ENCODE measurements at regions not wholly inside any gene's neighbourhood (a gene's known extent, or its start where the extent isn't known, plus 50 kb on each side); places are given as distances from the start of the nearest gene placed in this dataset.
A peak's percentile ranks its signal among the peaks of the same experiment; 100 is the strongest.
"Not testable (repeated sequence)": the region's sequence is repeated elsewhere in the genome, so short reads cannot be mapped to it uniquely, and the experiment has no call there.

DNA sequence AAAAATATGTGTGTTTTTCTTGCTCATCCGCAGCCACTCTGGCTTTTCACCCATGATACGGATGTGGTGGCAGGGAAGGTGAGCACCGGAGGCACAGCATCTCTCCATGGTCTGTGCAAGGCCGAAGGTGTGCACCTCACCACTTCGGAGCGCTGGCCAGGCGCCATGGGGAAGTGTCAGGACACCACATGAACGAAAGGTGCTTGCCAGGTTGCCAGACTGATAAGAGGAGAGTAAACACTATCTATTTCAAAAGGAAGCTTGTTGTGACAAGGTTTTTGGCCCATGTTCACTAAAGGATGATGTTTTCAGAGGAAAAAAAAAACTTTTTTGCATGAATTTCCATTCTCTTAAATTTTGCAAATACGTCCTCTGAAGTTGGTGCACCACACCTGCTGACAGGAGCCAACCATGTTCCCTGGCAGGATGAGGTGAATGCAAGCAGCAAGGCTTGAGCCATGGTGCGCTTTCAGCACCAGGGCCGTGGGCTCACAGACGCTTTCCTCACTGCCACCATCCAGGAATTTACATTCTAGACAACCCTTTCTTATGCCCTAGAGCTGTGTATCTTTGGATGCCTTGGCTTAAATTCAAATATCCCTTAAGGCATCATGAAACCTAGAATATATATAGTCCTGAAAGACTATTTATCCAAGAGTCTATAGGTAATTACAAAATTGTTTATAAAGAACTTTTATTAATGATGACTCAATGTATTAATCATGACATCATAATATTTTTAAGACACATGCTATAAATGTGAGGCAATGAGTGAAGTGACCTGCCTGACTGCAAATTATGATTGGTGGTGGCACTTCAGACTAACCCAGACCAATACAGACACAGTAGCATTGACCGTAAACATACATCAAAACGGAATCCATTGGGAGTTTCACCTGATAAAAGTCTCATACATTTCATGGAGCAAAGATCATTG, 234.5 kb downstream of the TFAP2A start:
- DNase-seq (ENCODE audit: low read depth) = no peak

DNA sequence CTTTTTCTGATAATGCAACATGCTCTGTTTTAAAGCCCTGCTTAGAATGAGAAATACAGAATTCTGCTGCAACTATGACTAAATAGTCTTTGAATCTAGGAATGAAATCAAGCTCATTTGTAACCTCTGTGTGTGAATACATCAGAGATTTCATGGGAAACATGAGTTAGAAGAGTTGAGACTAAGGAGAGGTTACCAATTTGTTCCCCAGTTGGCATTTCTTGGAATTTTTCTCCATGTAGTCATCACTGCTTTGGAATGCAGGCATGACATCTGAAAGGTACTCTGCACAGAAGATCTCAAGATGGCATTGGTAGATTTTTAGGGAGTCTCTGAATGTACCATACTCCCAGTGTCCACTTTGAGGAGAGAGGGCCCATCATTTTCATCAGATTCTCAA, 237.2 kb downstream of the TFAP2A start:
- DNase-seq (ENCODE audit: low read depth) = no peak

DNA sequence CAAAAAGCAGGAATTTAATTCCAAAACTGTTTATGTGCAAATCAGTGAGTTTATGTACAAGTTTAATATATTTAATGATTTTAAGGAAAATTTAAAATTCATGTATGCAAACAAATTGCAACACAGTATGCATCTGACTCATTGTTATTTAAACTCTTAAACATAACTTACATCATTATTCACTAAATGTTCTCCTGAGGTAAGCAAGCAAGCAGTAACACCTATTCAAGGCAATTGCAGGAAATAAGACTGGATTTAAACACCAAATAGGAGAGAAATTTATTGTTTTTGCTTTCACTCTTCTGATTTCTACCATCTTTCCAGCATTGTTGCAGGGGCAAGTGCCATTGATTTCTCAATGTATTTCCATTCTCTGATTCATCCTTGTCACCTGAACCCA, 239.5 kb downstream of the TFAP2A start:
- DNase-seq (ENCODE audit: low read depth) = no peak

DNA sequence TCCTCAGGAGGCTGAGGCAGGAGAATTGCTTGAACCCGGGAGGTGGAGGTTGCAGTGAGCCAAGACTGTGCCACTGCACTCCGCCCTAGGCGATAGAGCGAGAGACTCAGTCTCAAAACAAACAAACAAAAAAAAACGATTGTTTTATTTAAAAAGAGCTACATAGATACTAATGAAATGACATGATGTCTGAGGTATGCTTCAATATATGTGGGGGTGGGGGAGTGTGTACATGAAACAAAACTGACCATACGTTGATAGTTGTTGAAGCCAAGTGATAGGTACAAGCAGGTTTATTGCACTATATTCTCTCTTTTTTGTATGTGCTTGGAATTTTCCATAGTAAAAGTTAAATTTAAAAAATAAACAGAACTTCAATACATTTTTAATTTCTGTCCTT, 240.1 kb downstream of the TFAP2A start:
- DNase-seq (ENCODE audit: low read depth) = no peak

DNA sequence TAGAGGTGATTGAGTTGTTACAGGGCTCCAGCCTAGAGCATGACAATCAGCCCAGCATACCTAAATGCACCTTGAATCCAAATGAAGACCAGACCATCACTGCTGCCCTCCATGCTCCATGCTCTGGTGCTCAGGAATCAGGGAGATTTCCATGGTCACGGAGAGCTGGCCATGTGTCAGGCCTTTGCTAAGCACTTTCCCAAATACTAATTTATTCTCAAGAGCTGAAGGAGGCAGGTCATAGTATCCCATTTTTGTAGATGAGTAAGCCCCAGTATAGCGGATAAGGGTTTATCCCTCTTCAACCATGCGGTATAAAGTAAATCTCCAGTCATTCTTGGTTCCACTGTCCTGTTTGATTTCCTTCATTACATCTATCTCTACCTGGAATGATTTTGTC, 240.8 kb downstream of the TFAP2A start:
- no peak for DNase-seq (ENCODE audit: low read depth)

DNA sequence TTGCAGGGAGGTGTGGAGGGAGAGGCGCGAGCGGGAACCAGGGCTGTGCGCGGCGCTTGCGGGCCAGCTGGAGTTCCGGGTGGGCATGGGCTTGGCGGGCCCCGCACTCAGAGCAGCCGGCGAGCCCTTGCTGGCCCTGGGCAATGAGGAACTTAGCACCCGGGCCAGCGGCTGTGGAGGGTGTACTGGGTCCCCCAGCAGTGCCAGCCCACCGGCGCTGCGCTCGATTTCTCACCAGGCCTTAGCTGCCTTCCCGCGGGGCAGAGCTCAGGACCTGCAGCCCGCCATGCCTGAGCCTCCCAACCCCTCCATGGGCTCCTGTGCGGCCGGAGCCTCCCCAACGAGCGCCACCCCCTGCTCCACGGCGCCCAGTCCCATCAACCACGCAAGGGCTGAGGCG, 243.2 kb downstream of the TFAP2A start:
- DNase-seq (ENCODE audit: low read depth) = not testable (repeated sequence)

DNA sequence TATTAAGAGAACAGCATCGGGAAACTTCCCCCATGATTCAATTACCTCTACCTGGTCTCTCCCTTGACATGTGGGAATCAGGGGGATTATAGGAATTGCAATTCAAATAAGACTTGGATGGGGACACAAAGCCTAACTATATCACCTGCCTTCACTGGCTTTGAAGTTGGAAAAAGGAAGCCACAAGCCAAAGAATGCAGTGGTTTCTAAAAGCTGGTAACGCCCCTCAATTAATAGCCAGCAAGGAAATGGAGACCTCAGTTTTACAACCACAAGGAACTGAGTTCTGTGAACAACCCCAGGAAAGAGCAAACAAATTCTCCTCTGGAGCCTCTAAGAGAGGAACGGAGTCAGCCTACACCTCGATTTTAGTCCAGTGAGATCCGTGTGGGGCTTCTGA, 244.1 kb downstream of the TFAP2A start:
- no peak for DNase-seq (ENCODE audit: low read depth)

DNA sequence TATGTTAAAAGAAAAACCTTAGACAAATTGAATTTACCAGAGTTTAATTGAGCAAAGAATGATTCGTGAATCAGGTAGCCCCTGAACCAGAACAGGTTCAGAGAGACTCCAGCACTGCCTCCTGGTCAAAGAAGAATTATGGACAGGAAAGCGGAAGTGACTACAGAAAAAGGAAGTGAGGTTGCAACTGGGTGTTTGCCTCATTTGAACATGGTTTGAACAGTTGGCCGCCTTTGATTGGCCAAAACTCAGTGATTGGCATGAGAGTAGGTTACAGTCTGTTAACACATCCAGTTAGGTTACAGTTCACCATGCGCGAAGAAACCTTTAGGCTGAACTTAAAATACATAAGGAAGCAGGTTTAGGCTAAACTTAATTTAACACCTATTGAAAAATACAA, 248.8 kb downstream of the TFAP2A start:
- DNase-seq (ENCODE audit: low read depth) = no peak

DNA sequence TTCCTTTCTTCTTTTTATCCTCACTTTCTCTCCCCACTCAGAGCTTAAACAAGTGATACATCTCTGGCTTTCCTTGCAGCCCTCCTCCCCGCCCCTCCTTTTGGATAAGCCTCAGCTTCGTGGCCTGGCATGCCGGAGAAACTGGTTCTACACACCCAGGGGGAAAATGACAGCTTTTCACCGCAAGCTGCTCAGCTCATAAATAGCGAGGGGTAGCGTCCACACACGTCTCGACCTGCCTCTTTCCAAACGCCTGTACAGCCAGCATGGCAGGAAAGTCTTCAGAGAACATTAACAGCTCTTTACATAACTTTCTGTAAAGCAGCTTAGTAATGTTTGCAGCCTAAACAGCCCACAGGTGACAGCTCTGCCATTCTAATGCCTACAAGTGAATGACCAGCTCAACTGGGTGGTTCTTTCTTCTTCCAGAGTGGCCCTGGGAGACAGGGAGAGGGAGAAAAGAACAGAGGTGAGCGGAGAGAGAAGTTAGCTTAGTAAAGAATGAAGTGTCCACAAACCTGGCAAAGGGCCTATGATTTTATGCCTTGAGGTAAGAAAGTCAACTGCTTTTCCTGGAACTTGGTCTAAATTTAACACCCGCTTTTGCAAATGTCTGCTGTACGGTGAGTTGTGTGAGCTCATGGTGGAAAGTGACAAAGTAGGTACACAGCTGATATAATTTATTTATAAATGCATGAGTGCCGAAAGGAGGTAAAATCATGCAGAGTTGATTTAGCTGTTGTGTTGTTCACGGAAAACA, 251.5 kb downstream of the TFAP2A start:
- no peak for DNase-seq (ENCODE audit: low read depth)

DNA sequence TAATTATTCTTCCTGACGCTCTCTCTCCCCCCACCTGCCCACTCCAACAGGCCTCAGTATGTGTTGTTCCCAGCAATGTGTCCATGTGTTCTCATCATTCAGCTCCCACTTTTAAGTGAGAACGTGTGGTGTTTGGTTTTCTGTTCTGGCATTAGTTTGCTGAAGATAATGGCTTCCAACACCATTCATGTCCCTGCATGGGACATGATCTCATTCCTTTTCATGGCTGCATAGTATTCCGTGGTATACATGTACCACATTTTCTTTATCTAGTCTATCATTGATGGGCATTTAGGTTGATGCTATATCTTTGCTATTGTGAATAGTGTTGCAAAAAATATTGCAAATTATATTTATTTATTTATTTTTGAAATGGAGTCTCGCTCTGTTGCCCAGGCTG, 258.0 kb downstream of the TFAP2A start:
- no peak for DNase-seq (ENCODE audit: low read depth)

DNA sequence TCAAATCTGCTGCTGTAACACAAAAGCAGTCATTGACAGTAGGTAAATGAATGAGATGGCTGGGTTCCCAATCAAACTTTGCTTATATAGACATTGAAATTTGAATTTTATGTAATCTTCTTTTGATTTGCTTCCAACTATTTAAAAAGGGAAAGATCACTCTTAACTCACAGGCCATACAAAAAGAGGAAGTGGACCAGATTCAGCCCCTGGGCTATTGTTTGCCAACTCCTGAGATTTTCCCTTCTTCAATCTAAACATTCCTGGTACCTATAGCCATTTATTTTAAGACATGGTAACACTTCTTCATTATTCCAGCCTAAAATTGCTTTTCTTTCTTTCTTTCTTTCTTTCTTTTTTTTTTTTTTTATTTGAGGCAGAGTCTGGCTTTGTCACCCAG, 260.6 kb downstream of the TFAP2A start:
- no peak for DNase-seq (ENCODE audit: low read depth)

DNA sequence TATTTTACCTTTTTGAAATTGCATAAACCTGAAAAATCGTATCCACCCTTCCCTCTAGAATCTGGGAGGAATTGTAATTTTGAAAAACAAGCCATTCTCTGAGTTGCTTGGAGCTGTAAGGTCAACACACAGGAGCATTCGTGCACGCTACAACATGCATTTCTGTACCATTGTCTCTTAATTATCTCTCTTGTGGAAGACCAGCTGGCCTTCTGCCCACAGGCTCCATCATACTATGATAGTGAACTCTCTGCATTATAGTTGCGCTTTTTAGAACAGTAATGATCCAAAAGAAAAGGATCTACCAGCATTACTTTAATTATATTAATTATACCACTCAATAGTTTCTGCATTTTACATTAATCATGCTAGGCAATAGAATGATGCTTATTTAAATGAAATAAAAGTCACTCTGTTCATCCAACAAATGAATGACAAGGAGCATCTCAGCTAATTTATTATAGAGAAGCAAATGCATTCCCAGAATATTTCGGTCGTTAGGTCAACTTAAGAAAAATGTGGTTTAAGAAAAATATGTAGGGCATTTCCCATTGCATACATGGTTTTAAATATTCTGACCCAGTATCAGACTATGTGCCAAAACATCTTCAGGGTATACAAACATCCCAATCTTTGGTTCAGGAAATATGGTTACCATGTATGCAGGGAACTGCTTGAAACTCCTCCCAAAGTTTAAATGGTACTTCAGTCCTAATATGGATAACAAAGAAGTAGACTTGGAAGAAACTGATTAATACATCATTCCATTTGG, 263.5 kb downstream of the TFAP2A start:
- peak; percentile 7 for DNase-seq (ENCODE audit: low read depth)

DNA sequence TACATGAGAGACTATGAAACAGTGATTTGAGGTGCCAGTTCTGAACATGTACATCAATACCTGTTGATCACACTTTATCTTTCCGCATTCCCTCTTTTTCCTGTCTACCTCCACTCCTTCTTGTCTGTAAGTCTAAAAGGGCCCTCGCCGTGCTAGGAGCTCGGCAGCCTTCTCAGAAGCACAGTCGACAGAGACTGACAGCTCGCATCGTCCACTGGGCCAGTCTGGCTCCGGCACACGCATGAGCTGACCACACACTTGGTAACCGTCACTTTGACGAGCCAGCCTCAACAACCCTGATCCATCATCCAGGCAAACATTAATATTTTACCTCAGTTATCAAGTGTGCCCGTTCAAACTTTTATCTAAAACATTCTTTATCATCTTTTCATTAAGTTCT, 265.3 kb downstream of the TFAP2A start:
- no peak for DNase-seq (ENCODE audit: low read depth)

DNA sequence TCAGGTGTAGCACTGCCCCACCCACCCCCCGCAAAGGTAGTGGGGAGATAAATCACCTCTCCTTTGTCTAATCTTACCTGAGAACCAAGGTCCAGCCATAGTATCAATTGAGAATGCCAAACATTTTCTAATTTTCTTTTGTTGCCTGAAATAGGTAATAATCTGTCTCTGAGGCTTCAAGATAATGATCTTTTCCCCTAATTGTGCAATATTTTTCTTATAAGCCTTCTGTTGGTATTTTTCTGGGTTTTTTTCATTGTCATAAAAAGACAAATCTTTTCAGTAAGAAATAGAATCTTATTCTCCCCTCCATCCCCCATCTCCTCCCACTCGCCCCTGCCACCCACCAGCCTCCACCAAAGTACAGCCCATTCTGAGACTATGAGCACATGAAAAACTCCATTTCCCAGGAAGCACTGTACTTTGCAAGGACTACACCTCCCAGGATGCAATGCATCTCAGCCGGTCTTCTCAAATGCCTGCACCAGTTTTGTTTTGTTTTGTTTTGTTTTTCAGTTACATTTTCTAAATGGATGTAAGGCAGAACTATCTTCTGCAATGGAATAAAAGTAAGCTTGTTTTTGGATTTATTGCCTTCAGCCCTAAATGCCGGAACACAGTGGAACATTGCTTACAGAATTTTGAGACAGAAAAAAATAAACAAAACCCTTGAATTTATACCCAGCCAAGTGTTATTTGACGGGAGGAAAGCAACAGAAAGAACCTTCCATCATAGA, 268.0 kb downstream of the TFAP2A start:
- DNase-seq (ENCODE audit: low read depth) = peak; percentile 44

DNA sequence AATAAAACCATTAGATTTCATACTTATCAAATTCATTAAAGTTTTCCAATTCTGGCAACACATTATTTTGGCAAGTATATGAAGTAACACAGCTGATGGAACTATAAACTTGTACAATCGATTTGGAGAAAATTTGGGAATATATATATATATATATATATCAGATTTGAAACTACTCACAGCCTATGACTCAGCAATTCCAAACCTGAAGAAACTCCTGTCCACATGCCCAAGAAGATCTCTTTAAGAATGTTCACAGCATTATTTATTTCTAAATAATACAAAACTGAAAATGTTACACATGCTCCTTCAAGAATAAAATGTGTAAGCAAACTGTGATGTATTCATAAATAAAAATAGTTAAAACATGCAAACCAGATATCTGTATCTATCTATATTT, 270.1 kb downstream of the TFAP2A start:
- DNase-seq (ENCODE audit: low read depth) = no peak

DNA sequence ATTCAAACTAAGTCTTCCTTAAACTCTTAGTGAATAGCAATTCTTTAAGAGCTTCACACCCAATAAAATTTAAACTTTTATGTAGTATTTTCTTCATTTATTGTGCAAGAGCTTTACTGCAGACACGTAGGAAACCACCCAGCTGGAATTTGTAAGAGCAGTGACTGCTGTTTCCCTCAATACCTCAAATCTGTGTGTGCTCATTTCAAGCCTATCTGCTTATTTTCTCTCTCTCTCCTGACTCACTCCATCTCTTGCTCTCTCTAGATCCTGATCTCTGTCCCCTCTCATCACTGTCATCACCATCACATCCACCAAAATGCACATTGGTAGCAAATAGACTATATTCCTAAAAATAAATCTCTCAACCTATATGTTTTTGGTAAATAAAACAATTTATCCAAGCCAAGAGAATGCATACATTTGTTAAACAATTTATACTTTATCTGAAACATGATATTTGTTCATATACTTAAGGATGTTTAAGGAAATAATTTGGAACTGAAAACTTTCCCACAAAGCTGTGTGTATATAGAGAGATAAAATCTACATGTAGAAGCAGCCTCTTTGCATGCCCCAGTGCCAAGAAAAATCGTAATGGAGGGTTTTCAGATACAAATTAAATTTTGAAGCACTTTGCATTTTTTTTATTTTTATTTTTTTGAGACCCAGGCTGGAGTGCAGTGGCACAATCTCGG, 273.0 kb downstream of the TFAP2A start:
- DNase-seq (ENCODE audit: low read depth) = no peak

DNA sequence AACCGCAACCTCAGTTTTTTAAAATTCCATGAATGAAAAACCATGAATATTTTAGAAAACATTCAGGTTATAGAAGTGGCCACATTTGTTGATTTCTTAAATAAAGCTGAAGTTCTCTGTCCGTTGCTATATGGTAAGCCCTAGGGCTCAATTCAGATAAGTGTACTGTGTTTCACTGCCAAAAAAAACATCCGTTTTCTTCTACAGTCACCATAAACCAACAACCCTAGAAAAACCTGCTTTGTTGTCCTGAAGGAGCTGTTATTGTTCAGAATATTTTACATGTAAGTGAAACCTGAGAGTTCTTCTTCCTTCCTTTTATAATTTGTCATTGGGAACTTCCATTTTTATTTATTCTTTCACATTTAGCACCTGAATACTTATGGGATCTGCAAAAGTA, 274.1 kb downstream of the TFAP2A start:
- DNase-seq (ENCODE audit: low read depth) = no peak

DNA sequence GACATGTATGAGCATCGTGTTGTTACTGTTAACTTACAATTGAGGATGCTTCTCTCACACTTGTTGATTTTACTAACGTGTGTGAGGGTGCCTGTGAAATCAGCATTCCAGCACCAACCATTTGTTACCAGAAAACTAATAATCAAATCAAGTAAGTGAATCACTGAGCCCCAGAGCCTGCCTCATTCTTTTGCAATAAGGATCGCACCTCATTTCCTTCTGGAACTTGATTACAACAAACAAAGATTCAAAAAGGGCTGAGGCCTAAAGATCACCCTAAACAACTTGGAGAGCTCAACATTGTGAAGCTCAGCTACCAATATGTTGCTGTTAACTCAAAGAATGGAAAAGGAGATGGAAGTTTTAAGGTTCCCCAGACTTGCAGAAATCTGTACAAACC, 274.7 kb downstream of the TFAP2A start:
- DNase-seq (ENCODE audit: low read depth) = no peak

DNA sequence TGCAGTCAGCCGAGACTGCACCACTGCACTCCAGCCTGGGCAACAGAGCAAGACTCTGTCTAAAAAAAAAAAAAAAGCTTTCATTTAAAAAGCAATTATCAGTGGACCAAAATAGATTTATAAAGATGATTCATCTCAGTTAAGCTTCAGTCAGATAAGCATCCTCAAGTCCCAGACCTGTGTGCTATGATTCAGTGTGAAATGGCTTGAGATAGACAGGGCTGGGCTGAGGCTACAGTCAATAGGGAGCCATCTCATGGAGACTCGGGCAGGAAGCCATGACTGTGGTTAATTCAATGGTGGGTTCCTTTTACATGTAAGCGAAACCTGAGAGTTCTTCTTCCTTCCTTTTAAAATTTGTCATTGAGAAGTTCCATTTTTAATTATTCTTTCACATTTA, 276.0 kb downstream of the TFAP2A start:
- no peak for DNase-seq (ENCODE audit: low read depth)

DNA sequence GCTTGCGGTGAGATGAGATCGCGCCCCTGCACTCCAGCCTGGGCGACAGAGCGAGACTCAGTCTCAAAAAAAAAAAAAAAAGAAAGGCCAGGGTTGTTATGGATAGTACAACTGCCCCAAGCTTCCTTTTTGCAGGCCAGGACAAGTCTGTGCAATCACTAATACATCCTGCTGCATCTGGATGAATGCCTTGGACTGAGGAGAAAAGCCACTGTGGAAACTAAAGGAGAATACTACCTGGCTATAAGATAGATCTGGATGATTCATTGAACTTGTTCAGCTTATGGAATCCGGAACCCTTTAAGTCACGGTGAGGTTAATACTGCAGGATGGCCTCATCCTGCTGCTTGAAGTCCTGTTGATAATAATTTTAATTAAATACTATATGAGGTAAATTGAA, 278.2 kb downstream of the TFAP2A start:
- no peak for DNase-seq (ENCODE audit: low read depth)

DNA sequence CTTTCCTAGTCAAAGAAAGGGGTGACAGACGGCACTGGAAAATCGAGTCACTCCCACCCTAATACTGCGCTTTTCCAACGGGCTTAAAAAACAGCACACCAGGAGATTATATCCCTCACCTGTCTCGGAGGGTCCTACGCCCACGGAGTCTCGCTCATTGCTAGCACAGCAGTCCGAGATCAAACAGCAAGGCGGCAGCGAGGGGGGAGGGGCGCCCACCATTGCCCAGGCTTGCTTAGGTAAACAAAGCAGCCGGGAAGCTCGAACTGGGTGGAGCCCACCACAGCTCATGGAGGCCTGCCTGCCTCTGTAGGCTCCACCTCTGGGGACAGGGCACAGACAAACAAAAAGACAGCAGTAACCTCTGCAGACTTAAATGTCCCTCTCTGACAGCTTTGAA, 280.7 kb downstream of the TFAP2A start:
- not testable (repeated sequence) for DNase-seq (ENCODE audit: low read depth)

Measured in fibroblast of gingiva (primary cell).